IMR-90 (cell line): ENCODE measurements at regions not wholly inside any gene's neighbourhood (a gene's known extent, or its start where the extent isn't known, plus 50 kb on each side); places are given as distances from the start of the nearest gene placed in this dataset.
"Not testable (repeated sequence)": the region's sequence is repeated elsewhere in the genome, so short reads cannot be mapped to it uniquely, and the experiment has no call there.

ENCODE experiments used
- ATAC-seq: fragments of 200-7000 bp; cut with Tn5 transposase; 2 replicates; pipeline ENCODE4 v1.9.1; 2020; ENCODE audit warnings: low read depth, mild to moderate bottlenecking, moderate library complexity
- BruUV-seq: library from RNA; stranded (reverse); fragments of 400-500 nt; replicated peaks from 2 replicates; lab custom pipeline; 2021; lab: Mats Ljungman, UMichigan
- CTCF ChIA-PET: fragments of 300-600 bp; formaldehyde crosslinking; extraction: SDS; loops from one replicate; lab custom pipeline; 2021; ENCODE audit warnings: antibody characterized with exemption; lab: Yijun Ruan, JAX
- POLR2A ChIA-PET: fragments of 300-600 bp; sonication (Branson Sonifier 250); formaldehyde crosslinking; loops from one replicate; lab custom pipeline; 2022; ENCODE audit warnings: antibody characterized with exemption; ENCODE audit not compliant: unreplicated experiment; lab: Charles Lee
- DNase-seq: peaks from one replicate; pipeline ENCODE4 v3.0.0; 2013
- H2AFZ ChIP-seq: replicated peaks from 2 replicates; pipeline ENCODE3; 2013; ENCODE audit warnings: low read length, mild to moderate bottlenecking; ENCODE audit not compliant: poor library complexity
- H2AK5ac ChIP-seq: 2 replicates; pipeline ENCODE4 v1.6.1; 2013; ENCODE audit warnings: low read depth, low read length, inconsistent platforms
- H2AK9ac ChIP-seq: replicated peaks from 2 replicates; pipeline ENCODE3; 2013; ENCODE audit warnings: mild to moderate bottlenecking, low read depth, low read length, moderate library complexity; ENCODE audit not compliant: poor library complexity
- H2BK120ac ChIP-seq: 2 replicates; pipeline ENCODE4 v1.6.1; 2013; ENCODE audit warnings: low read depth, low read length, inconsistent platforms
- H2BK15ac ChIP-seq: 3 replicates; pipeline ENCODE4 v1.6.1; 2013; ENCODE audit warnings: low read depth, low read length, inconsistent platforms
- H2BK20ac ChIP-seq: 2 replicates; pipeline ENCODE4 v1.6.1; 2013; ENCODE audit warnings: low read depth, mild to moderate bottlenecking, inconsistent platforms, low read length, moderate library complexity
- H2BK5ac ChIP-seq: 2 replicates; pipeline ENCODE4 v1.6.1; 2013; ENCODE audit warnings: mild to moderate bottlenecking, low read depth, low read length, inconsistent platforms; ENCODE audit not compliant: poor library complexity, severe bottlenecking
- H3K14ac ChIP-seq: replicated peaks from 2 replicates; pipeline ENCODE4 v1.6.1; 2013; ENCODE audit warnings: low read depth, low read length, inconsistent platforms
- H3K18ac ChIP-seq: 2 replicates; pipeline ENCODE4 v1.6.1; 2013; ENCODE audit warnings: low read depth, low read length, control low read depth
- H3K23ac ChIP-seq: 2 replicates; pipeline ENCODE4 v1.6.1; 2013; ENCODE audit warnings: low read depth, low read length, inconsistent platforms
- H3K27ac ChIP-seq: 2 replicates; pipeline ENCODE4 v1.5.1; 2013; ENCODE audit warnings: mild to moderate bottlenecking, control low read depth, low read length; ENCODE audit not compliant: insufficient read depth
- H3K27me3 ChIP-seq: 2 replicates; pipeline ENCODE4 v1.6.1; 2013; ENCODE audit warnings: low read length; ENCODE audit not compliant: control insufficient read depth, insufficient read depth
- H3K36me3 ChIP-seq: 2 replicates; pipeline ENCODE4 v1.6.1; 2013; ENCODE audit warnings: low read length, mixed read lengths; ENCODE audit not compliant: control insufficient read depth, insufficient read depth
- H3K4ac ChIP-seq: 2 replicates; pipeline ENCODE4 v1.6.1; 2013; ENCODE audit warnings: low read depth, low read length, inconsistent platforms
- H3K4me1 ChIP-seq: 2 replicates; pipeline ENCODE4 v1.6.1; 2013; ENCODE audit warnings: low read length, mixed read lengths; ENCODE audit not compliant: control insufficient read depth, insufficient read depth
- H3K4me2 ChIP-seq: 2 replicates; pipeline ENCODE4 v1.6.1; 2013; ENCODE audit warnings: low read depth, mild to moderate bottlenecking, control low read depth, low read length, moderate library complexity
- H3K4me3 ChIP-seq: 2 replicates; pipeline ENCODE4 v1.5.1; 2013; ENCODE audit warnings: low read depth, mild to moderate bottlenecking, control low read depth, low read length, moderate library complexity; ENCODE audit not compliant: insufficient read depth
- H3K56ac ChIP-seq: 2 replicates; pipeline ENCODE4 v1.6.1; 2013; ENCODE audit warnings: low read length, inconsistent platforms; ENCODE audit not compliant: insufficient read depth; ENCODE audit errors: extremely low read depth
- H3K79me1 ChIP-seq, 2 experiments: 2 replicates each; pipeline ENCODE4 v1.6.1; 2013; ENCODE audit warnings: low read length in 2 of 2, inconsistent platforms in 1 of 2, low read depth in 1 of 2
- H3K9ac ChIP-seq: 2 replicates; pipeline ENCODE4 v1.6.1; 2013; ENCODE audit warnings: low read depth, low read length, control low read depth
- H3K9me1 ChIP-seq: 2 replicates; pipeline ENCODE4 v1.6.1; 2013; ENCODE audit warnings: low read length, inconsistent platforms; ENCODE audit not compliant: insufficient read depth
- H3K9me3 ChIP-seq: 2 replicates; pipeline ENCODE4 v1.6.1; 2013; ENCODE audit warnings: low read length; ENCODE audit not compliant: control insufficient read depth, insufficient read depth
- H4K20me1 ChIP-seq: 2 replicates; pipeline ENCODE4 v1.6.1; 2013; ENCODE audit warnings: low read length, inconsistent platforms; ENCODE audit not compliant: insufficient read depth
- H4K5ac ChIP-seq: 2 replicates; pipeline ENCODE4 v1.6.1; 2013; ENCODE audit warnings: mild to moderate bottlenecking, low read depth, low read length, control low read depth
- H4K8ac ChIP-seq, 2 experiments: 2 replicates each; pipeline ENCODE4 v1.6.1; 2013; ENCODE audit warnings: low read depth in 2 of 2, low read length in 2 of 2, control low read depth in 1 of 2, inconsistent platforms in 1 of 2
- H4K91ac ChIP-seq: 2 replicates; pipeline ENCODE4 v1.6.1; 2013; ENCODE audit warnings: low read depth, low read length, inconsistent platforms; ENCODE audit not compliant: insufficient read depth
- WGBS, 2 experiments: methylation state at CpG; one replicate each; pipeline versions ENCODE4 v1.1.5 to v1.1.7; 2013; ENCODE audit warnings: missing lambda C conversion rate in 2 of 2; ENCODE audit not compliant: insufficient read length in 1 of 2; ENCODE audit errors: extremely low coverage in 2 of 2; 5-methylcytosine and 5-hydroxymethylcytosine counted together
- dilution Hi-C: fragments of 300-500 bp; cut with HindIII; formaldehyde crosslinking; loops from one replicate; pipeline ENCODE4 v1.14.3; 2018; ENCODE audit warnings: low sequenced_read_pairs; ENCODE audit not compliant: unreplicated experiment
- in situ Hi-C: fragments of 300-500 bp; cut with MboI; formaldehyde crosslinking; loops from 3 replicates; pipeline ENCODE4 v1.14.3; 2019; ENCODE audit warnings: low sequenced_read_pairs, inconsistent platforms, mixed read lengths
- intact Hi-C: fragments of 100-400 bp; cut with micrococcal nuclease; formaldehyde crosslinking; loops from 2 replicates; pipeline ENCODE4 v1.10.0; 2022

- BruUV-seq, H4K91ac ChIP-seq, ATAC-seq, H3K18ac ChIP-seq, H3K9me1 ChIP-seq, H3K9me3 ChIP-seq, H3K14ac ChIP-seq, H4K20me1 ChIP-seq, H4K8ac ChIP-seq, H3K79me1 ChIP-seq, H3K9ac ChIP-seq, H2BK5ac ChIP-seq, H2AK5ac ChIP-seq, H3K4ac ChIP-seq, H3K4me2 ChIP-seq, H2BK120ac ChIP-seq, H3K56ac ChIP-seq, intact Hi-C loops, CTCF ChIA-PET, in situ Hi-C loops, dilution Hi-C loops, H3K27ac ChIP-seq, H2BK15ac ChIP-seq, H3K4me3 ChIP-seq, DNase-seq, H4K5ac ChIP-seq, H2AK9ac ChIP-seq, H3K23ac ChIP-seq, H3K36me3 ChIP-seq, H3K4me1 ChIP-seq, POLR2A ChIA-PET, H2BK20ac ChIP-seq, H3K27me3 ChIP-seq: not testable (repeated sequence)
- H2AFZ ChIP-seq: peak overlapping the region; percentile 5
- 69% methylated on average over 3 of the region's 10 CpGs; no CpG with 5 or more reads in 1 of the 2 experiments for WGBS, 2 experiments
Observed at GRCh38 chr9:87374023-87374919, 123.4 kb upstream of the DAPK1 start.
